Upper lobe of right lung (tissue), 1 donor: ENCODE measurements at regions not wholly inside any gene's neighbourhood (a gene's known extent, or its start where the extent isn't known, plus 50 kb on each side); places are given as distances from the start of the nearest gene placed in this dataset.

Source experiments
- ATAC-seq: fragments of 200-7000 bp; cut with Tn5 transposase; one replicate; pipeline ENCODE4 v1.9.1; 2020; ENCODE audit warnings: mild to moderate bottlenecking, moderate library complexity
- DNase-seq: peaks from one replicate; pipeline ENCODE4 v3.0.0-alpha.2; 2020
- H3K27ac ChIP-seq: fragments of 200-600 bp; one replicate; pipeline ENCODE4 v1.8.0; 2022
- H3K27me3 ChIP-seq: fragments of 200-600 bp; one replicate; pipeline ENCODE4 v1.8.0; 2022; ENCODE audit warnings: mild to moderate bottlenecking
- H3K36me3 ChIP-seq: fragments of 200-600 bp; one replicate; pipeline ENCODE4 v1.8.0; 2022
- H3K4me1 ChIP-seq: fragments of 200-600 bp; one replicate; pipeline ENCODE4 v1.8.0; 2022
- H3K4me3 ChIP-seq: fragments of 200-600 bp; one replicate; pipeline ENCODE4 v1.8.0; 2022; ENCODE audit warnings: mild to moderate bottlenecking
- H3K9me3 ChIP-seq: fragments of 200-600 bp; one replicate; pipeline ENCODE4 v1.8.0; 2022
- intact Hi-C: fragments of 100-400 bp; cut with DNase I; formaldehyde crosslinking; loops from one replicate; pipeline ENCODE4 v1.11.0; 2022
- TF ChIP-seq, protein P1 (sequence below): fragments of 200-600 bp; IDR thresholded peaks from one replicate; pipeline ENCODE4 v1.8.0; 2022; ENCODE audit warnings: antibody characterized with exemption
- donor health status: DM: no; HTN: yes; CAD: no; lungs with severe emphysema.

DNA sequence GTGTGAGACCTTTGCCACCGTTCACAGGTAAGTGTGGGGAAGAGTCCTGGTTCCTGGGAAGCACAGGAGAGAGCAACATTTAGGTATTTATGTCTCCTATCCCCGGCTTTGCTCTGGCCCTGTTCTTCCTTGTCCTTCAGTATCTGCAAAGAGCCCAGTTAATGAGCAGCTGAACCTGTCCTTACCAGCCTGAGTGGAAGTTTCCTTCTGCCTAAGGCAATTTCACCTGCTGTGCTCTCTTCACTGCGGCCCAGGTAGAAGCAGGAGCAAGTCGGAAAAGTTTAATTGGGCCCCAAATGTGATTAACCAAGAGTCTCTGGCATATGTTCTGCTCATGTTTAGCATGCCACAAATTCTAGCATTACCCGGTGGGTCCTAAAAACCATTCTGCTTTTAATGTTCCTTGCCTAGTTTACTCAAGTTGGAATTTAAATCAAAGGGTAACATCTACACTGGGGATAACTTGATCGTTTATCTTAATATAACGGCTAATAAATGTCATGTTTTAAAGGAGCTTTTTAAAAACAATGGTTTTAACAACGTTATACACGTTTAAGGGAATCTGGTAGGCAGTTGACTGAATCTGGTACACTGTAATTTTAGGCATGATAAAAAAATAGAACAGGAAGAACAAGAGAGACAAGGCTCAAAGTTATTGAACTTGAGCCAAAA lies 817.1 kb downstream of the TYW1 start:
- Histone ChIP-seq H3K27me3 (no peaks in the 10 kb centered on the region), H3K9me3 (no peaks in the 10 kb centered on the region), H3K4me3 (no peak overlapping the region), H3K27ac (no peak overlapping the region), H3K4me1 (no peaks in the 10 kb centered on the region), H3K36me3 (no peaks in the 10 kb centered on the region)
- DNase-seq, result no peak
- ATAC-seq, result no peak
- intact Hi-C loops, result no loop called here
- TF ChIP-seq, protein P1, sequence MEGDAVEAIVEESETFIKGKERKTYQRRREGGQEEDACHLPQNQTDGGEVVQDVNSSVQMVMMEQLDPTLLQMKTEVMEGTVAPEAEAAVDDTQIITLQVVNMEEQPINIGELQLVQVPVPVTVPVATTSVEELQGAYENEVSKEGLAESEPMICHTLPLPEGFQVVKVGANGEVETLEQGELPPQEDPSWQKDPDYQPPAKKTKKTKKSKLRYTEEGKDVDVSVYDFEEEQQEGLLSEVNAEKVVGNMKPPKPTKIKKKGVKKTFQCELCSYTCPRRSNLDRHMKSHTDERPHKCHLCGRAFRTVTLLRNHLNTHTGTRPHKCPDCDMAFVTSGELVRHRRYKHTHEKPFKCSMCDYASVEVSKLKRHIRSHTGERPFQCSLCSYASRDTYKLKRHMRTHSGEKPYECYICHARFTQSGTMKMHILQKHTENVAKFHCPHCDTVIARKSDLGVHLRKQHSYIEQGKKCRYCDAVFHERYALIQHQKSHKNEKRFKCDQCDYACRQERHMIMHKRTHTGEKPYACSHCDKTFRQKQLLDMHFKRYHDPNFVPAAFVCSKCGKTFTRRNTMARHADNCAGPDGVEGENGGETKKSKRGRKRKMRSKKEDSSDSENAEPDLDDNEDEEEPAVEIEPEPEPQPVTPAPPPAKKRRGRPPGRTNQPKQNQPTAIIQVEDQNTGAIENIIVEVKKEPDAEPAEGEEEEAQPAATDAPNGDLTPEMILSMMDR, result no peak

DNA sequence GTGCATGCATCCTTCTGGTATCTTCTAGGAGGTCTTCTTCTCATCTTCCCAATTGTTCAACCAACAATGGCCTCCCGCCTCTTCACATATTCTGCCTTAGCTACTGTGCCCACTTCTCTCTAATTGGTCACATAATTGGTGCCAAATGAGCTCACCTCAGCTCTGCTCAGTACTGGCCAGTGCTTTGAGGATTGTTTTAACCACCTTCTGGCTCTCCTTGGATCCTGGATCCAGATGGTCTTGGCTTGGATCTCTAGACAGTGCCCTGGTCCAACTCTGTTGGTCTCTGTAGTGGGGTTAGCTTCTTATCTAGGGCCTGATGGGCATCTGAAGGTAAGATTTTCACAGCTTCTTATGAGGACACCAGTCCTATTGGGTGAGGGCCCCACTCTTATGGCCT lies 820.8 kb downstream of the TYW1 start:
- TF ChIP-seq, protein P1, result no peak

GRCh38 chr7:67821116-67821515 lies 824.5 kb downstream of the TYW1 start:
- intact Hi-C loops, result no loop called here
- Histone ChIP-seq H3K9me3 (no peaks in the 10 kb centered on the region), H3K36me3 (no peaks in the 10 kb centered on the region), H3K27ac (no peak overlapping the region), H3K27me3 (no peaks in the 10 kb centered on the region), H3K4me3 (no peak overlapping the region), H3K4me1 (no peaks in the 10 kb centered on the region)
- no peak for DNase-seq
- no peak for ATAC-seq
- TF ChIP-seq, protein P1, result no peak

More for the DNA sequence above, 820.8 kb downstream of the TYW1 start:
- no peak for DNase-seq
- H3K36me3 ChIP-seq, result no peaks in the 10 kb centered on the region
- no peak for ATAC-seq
- no peaks in the 10 kb centered on the region for H3K9me3 ChIP-seq
- intact Hi-C loops, result no loop called here
- H3K4me3 ChIP-seq, result no peak overlapping the region
- no peaks in the 10 kb centered on the region for H3K4me1 ChIP-seq
- H3K27ac ChIP-seq, result no peak overlapping the region
- H3K27me3 ChIP-seq, result no peaks in the 10 kb centered on the region

DNA sequence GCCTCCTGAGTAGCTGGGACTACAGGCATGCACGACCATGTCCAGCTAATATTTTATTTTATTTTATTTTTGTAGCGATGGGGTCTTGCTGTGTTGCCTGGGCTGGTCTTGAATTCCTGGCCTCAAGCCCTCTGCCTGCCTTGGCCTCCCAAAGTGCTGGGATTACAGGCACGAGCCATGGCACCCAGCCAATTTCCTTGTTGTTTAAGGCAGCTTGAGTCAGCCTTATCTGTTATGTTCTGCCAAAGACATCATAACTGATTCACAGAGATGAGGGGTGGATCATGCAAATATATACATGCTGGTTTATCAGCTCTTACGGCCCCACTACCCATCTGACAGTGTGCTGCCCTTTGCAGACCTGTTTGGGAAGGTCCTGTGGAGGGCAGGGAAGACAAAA lies 826.7 kb downstream of the TYW1 start:
- no peaks in the 10 kb centered on the region for H3K27me3 ChIP-seq
- no peaks in the 10 kb centered on the region for H3K9me3 ChIP-seq
- no peaks in the 10 kb centered on the region for H3K36me3 ChIP-seq
- intact Hi-C loops, result no loop called here
- no peak overlapping the region for H3K4me3 ChIP-seq
- TF ChIP-seq, protein P1, result no peak
- ATAC-seq (no peak), DNase-seq (no peak)
- no peaks in the 10 kb centered on the region for H3K4me1 ChIP-seq
- H3K27ac ChIP-seq, result no peak overlapping the region

GRCh38 chr7:67825356-67825755 lies 828.7 kb downstream of the TYW1 start:
- DNase-seq, result no peak

More at GRCh38 chr7:67825356-67825755, 828.7 kb downstream of the TYW1 start:
- no peak for ATAC-seq
- H3K4me3 ChIP-seq, result no peak overlapping the region
- TF ChIP-seq, protein P1, result no peak
- no peak overlapping the region for H3K27ac ChIP-seq
- no peaks in the 10 kb centered on the region for H3K36me3 ChIP-seq
- no peaks in the 10 kb centered on the region for H3K9me3 ChIP-seq
- no peaks in the 10 kb centered on the region for H3K27me3 ChIP-seq
- intact Hi-C loops, result no loop called here
- no peaks in the 10 kb centered on the region for H3K4me1 ChIP-seq
